Endothelial cell of umbilical vein (primary cell): ENCODE measurements at regions not wholly inside any gene's neighbourhood (a gene's known extent, or its start where the extent isn't known, plus 50 kb on each side); places are given as distances from the start of the nearest gene placed in this dataset.

Source experiments
- BruUV-seq: library from RNA; stranded (reverse); fragments of 400-500 nt; replicated peaks from 2 replicates; lab custom pipeline; 2021; lab: Mats Ljungman, UMichigan
- CTCF ChIA-PET: fragments of 300-600, 350-600 bp; sonication (Branson Sonifier 250); formaldehyde crosslinking; loops from one replicate; lab custom pipeline; 2021; ENCODE audit warnings: antibody characterized with exemption, inconsistent platforms; lab: Charles Lee
- POLR2A ChIA-PET: fragments of 300-600, 350-600 bp; sonication (Branson Sonifier 250); formaldehyde crosslinking; loops from one replicate; lab custom pipeline; 2021; ENCODE audit warnings: antibody characterized with exemption, inconsistent platforms; lab: Charles Lee
- DNase-seq: peaks from one replicate; pipeline ENCODE4 v3.0.0-alpha.2; 2011; ENCODE audit warnings: low read depth, low spot score
- FAIRE-seq: peaks from 2 replicates; lab custom pipeline; 2011; peaks lifted over from hg19 to GRCh38; lab: Jason Lieb, UNC
- H2AFZ ChIP-seq: 2 replicates; pipeline ENCODE4 v1.6.0; 2012; ENCODE audit warnings: low read depth, low read length, control low read depth, inconsistent platforms
- H3K27ac ChIP-seq: 2 replicates; pipeline ENCODE4 v1.5.1; 2011; ENCODE audit warnings: low read depth, mild to moderate bottlenecking, control low read depth, low read length, moderate library complexity; ENCODE audit not compliant: insufficient read depth
- H3K27me3 ChIP-seq, 2 experiments: 2 replicates each; pipeline versions ENCODE4 v1.6.0 to v1.6.1; 2011; ENCODE audit warnings: low read length in 2 of 2, mixed read lengths in 1 of 2; ENCODE audit not compliant: control insufficient read depth in 2 of 2, insufficient read depth in 2 of 2
- H3K36me3 ChIP-seq, 2 experiments: 2 replicates in 1 of 2; 3 replicates in 1 of 2; pipeline ENCODE4 v1.5.1; 2011; ENCODE audit warnings: low read length in 2 of 2, mild to moderate bottlenecking in 1 of 2, moderate library complexity in 1 of 2; ENCODE audit not compliant: control insufficient read depth in 2 of 2, insufficient read depth in 2 of 2; ENCODE audit errors: extremely low read depth in 1 of 2
- H3K4me1 ChIP-seq: 3 replicates; pipeline ENCODE4 v1.5.1; 2011; ENCODE audit warnings: mild to moderate bottlenecking, low read length; ENCODE audit not compliant: control insufficient read depth, insufficient read depth; ENCODE audit errors: extremely low read depth
- H3K4me2 ChIP-seq: 2 replicates; pipeline ENCODE4 v1.6.1; 2011; ENCODE audit warnings: low read length, control low read depth, mixed read lengths; ENCODE audit not compliant: insufficient read depth
- H3K4me3 ChIP-seq, 3 experiments: fragments of 200-600 bp in 1 of 3; sonication (generic), shearing (Covaris generic) in 1 of 3; replicated peaks in 1 of 3; 2 replicates each; pipeline ENCODE4 v1.5.1; 2011 to 2016; ENCODE audit warnings: control low read depth in 3 of 3, low read length in 3 of 3, mild to moderate bottlenecking in 2 of 3, inconsistent platforms in 1 of 3, low read depth in 1 of 3, moderate library complexity in 1 of 3; ENCODE audit not compliant: insufficient read depth in 1 of 3
- H3K79me2 ChIP-seq: 2 replicates; pipeline ENCODE4 v1.6.0; 2012; ENCODE audit warnings: low read length, inconsistent platforms; ENCODE audit not compliant: control insufficient read depth, insufficient read depth
- H3K9ac ChIP-seq: replicated peaks from 2 replicates; pipeline ENCODE3; 2011; ENCODE audit warnings: low read length, control low read depth; ENCODE audit not compliant: insufficient read depth; ENCODE audit errors: extremely low read depth
- H3K9me1 ChIP-seq: replicated peaks from 3 replicates; pipeline ENCODE4 v1.6.0; 2011; ENCODE audit warnings: mild to moderate bottlenecking, low read length; ENCODE audit not compliant: control insufficient read depth, insufficient read depth; ENCODE audit errors: extremely low read depth
- H3K9me3 ChIP-seq: replicated peaks from 2 replicates; pipeline ENCODE4 v1.5.1; 2012; ENCODE audit warnings: low read length, inconsistent platforms; ENCODE audit not compliant: control insufficient read depth, insufficient read depth
- H4K20me1 ChIP-seq: replicated peaks from 2 replicates; pipeline ENCODE3; 2011; ENCODE audit warnings: mild to moderate bottlenecking, low read length; ENCODE audit not compliant: control insufficient read depth, insufficient read depth; ENCODE audit errors: extremely low read depth
- CTCF ChIP-seq, 2 donors: IDR thresholded peaks; 1 replicate in 1 of 2; 2 replicates in 1 of 2; pipeline ENCODE4 v1.5.1; 2011; ENCODE audit warnings: low read length in 2 of 2, mild to moderate bottlenecking in 2 of 2, moderate library complexity in 2 of 2, control low read depth in 1 of 2, inconsistent platforms in 1 of 2, low read depth in 1 of 2; ENCODE audit not compliant: insufficient read depth in 1 of 2; ENCODE audit errors: extremely low read depth in 1 of 2
- EZH2 ChIP-seq: IDR thresholded peaks from 2 replicates; pipeline ENCODE4 v1.6.1; 2012; ENCODE audit warnings: borderline replicate concordance, low read depth, mild to moderate bottlenecking, moderate library complexity, low read length, inconsistent platforms; ENCODE audit not compliant: severe bottlenecking
- FOS ChIP-seq: IDR thresholded peaks from 2 replicates; pipeline ENCODE4 v1.6.1; 2011; ENCODE audit warnings: mild to moderate bottlenecking, low read length, moderate library complexity, borderline replicate concordance; ENCODE audit not compliant: insufficient read depth
- GATA2 ChIP-seq: IDR thresholded peaks from 2 replicates; pipeline ENCODE4 v1.7.0; 2011; ENCODE audit warnings: low read depth, mild to moderate bottlenecking, moderate library complexity, mixed read lengths, low read length; ENCODE audit not compliant: insufficient read length, insufficient read depth
- JUN ChIP-seq: IDR thresholded peaks from 2 replicates; pipeline ENCODE4 v1.6.1; 2011; ENCODE audit warnings: borderline replicate concordance, low read depth; ENCODE audit not compliant: insufficient read length, insufficient read depth
- MAX ChIP-seq: IDR thresholded peaks from 2 replicates; pipeline ENCODE4 v1.6.1; 2011; ENCODE audit not compliant: insufficient read depth, insufficient read length
- MYC ChIP-seq: IDR thresholded peaks from one replicate; pipeline ENCODE4 v1.6.1; 2011; ENCODE audit warnings: mild to moderate bottlenecking, low read depth, low read length
- POLR2AphosphoS5 ChIP-seq: IDR thresholded peaks from 2 replicates; pipeline ENCODE4 v1.6.1; 2012; ENCODE audit warnings: low read depth, mild to moderate bottlenecking, control low read depth, low read length, moderate library complexity; ENCODE audit not compliant: insufficient read depth
- dilution Hi-C: fragments of 300-500 bp; cut with MboI; formaldehyde crosslinking; loops from one replicate; pipeline ENCODE4 v1.15.0; 2019; ENCODE audit warnings: low sequenced_read_pairs; ENCODE audit not compliant: extremely low pct_ligation_motif_present
- intact Hi-C: fragments of 100-400 bp; cut with micrococcal nuclease; formaldehyde crosslinking; loops from one replicate; pipeline ENCODE4 v1.10.0; 2022

GRCh38 chr2:22442051-22442450 lies 942.9 kb upstream of the KLHL29 start:
- DNase-seq (no peak), FAIRE-seq (no peak)
- dilution Hi-C loops = no loop called here
- Histone ChIP-seq H3K4me2 (no peak overlapping the region), H3K4me1 (no peaks in the 10 kb centered on the region), H3K9ac (no peak overlapping the region), H4K20me1 (no peaks in the 10 kb centered on the region), H3K27ac (no peak overlapping the region), H3K36me3 (no peaks in the 10 kb centered on the region), H3K9me3 (no peaks in the 10 kb centered on the region), H3K27me3 (no peaks in the 10 kb centered on the region), H2AFZ (no peak overlapping the region), H3K79me2 (no peaks in the 10 kb centered on the region), H3K9me1 (no peaks in the 10 kb centered on the region), H3K4me3 (no peak overlapping the region)
- POLR2A ChIA-PET = no interaction called here
- no peak for TF ChIP-seq MYC
- TF ChIP-seq GATA2 = no peak
- TF ChIP-seq CTCF (IDR thresholded peaks at IDR 0.05; ENCODE audit: extremely low read depth in 1 of 2, insufficient read depth in 1 of 2, low read depth in 1 of 2, low read length in 2 of 2) = no peak
- no peak for TF ChIP-seq JUN
- CTCF ChIA-PET = no interaction called here
- BruUV-seq = no TSS peak
- intact Hi-C loops = no loop called here

GRCh38 chr2:22444281-22444680 lies 940.7 kb upstream of the KLHL29 start:
- no peaks in the 10 kb centered on the region for H3K9me1 ChIP-seq
- no peaks in the 10 kb centered on the region for H3K27me3 ChIP-seq
- CTCF ChIA-PET = no interaction called here
- H3K4me3 ChIP-seq = no peak overlapping the region
- no peaks in the 10 kb centered on the region for H4K20me1 ChIP-seq
- H3K79me2 ChIP-seq = no peaks in the 10 kb centered on the region
- H3K36me3 ChIP-seq = no peaks in the 10 kb centered on the region
- no peak overlapping the region for H3K4me2 ChIP-seq
- TF ChIP-seq MAX (no peak), EZH2 (no peak), CTCF (IDR thresholded peaks at IDR 0.05; ENCODE audit: extremely low read depth in 1 of 2, insufficient read depth in 1 of 2, low read depth in 1 of 2, low read length in 2 of 2) (no peak), FOS (no peak), POLR2AphosphoS5 (no peak), JUN (no peak)
- no TSS peak for BruUV-seq
- H3K9me3 ChIP-seq = no peaks in the 10 kb centered on the region
- no peak overlapping the region for H3K27ac ChIP-seq
- H3K9ac ChIP-seq = no peak overlapping the region
- FAIRE-seq = no peak
- no peaks in the 10 kb centered on the region for H3K4me1 ChIP-seq
- intact Hi-C loops (no loop called here), dilution Hi-C loops (no loop called here)
- no peak for DNase-seq
- H2AFZ ChIP-seq = no peak overlapping the region
- POLR2A ChIA-PET = no interaction called here
